ENCODE measurements at regions not wholly inside any gene's neighbourhood (a gene's known extent, or its start where the extent isn't known, plus 50 kb on each side); places are given as distances from the start of the nearest gene placed in this dataset.
A peak's percentile ranks its signal among the peaks of the same experiment; 100 is the strongest.

DNA sequence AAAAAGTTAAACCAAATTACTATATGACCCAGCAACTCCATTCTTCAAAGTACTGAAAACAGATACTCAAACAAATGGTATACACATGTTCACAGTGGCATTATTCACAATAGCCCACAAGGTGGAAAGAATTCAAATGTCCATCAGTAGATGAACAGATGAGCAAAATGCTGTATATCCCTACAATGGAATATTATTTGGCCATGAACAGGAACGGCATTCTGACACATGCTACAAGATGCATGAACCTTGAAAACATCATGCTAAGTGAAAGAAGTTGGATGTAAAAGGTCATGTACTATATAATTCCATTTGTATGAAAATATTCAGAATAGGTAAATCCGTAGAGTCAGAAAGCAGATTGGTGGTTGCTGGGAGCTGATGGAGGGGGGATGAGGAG is 73.5 kb upstream of the XYLT1 start:
- Histone ChIP-seq H4K91ac (ENCODE audit: low read depth, low read length, poor library complexity) (no peak overlapping the region), H2AK5ac (ENCODE audit: low read depth, low read length) (no peak overlapping the region), H2BK15ac (ENCODE audit: low read length) (no peak overlapping the region), H3K18ac (ENCODE audit: low read length) (no peak overlapping the region), H2BK120ac (ENCODE audit: low read depth, low read length) (no peak overlapping the region), H3K4me1 (ENCODE audit: control insufficient read depth in 2 of 2, insufficient read depth in 1 of 2, low read depth in 1 of 2, low read length in 2 of 2) (no peaks in the 10 kb centered on the region), H3K4me2 (ENCODE audit: insufficient read depth, low read length, poor library complexity, severe bottlenecking) (no peak overlapping the region), H3K14ac (ENCODE audit: low read length) (no peak overlapping the region), H3K4ac (ENCODE audit: low read length) (no peak overlapping the region), H3K4me3 (ENCODE audit: low read length in 2 of 2) (no peak overlapping the region), H3K36me3 (replicated peaks in 1 of 2; ENCODE audit: control insufficient read depth in 2 of 2, insufficient read depth in 2 of 2, low read length in 2 of 2) (no peaks in the 10 kb centered on the region), H3K9ac (ENCODE audit: low read depth, low read length, poor library complexity) (no peak overlapping the region), H2BK12ac (ENCODE audit: low read length) (no peak overlapping the region), H3K9me3 (replicated peaks in 1 of 2; ENCODE audit: control insufficient read depth in 2 of 2, insufficient read depth in 1 of 2, low read depth in 1 of 2, low read length in 2 of 2) (no peaks in the 10 kb centered on the region), H2AFZ (ENCODE audit: low read length) (no peak overlapping the region), H4K8ac (ENCODE audit: low read depth, low read length) (no peak overlapping the region), H3K27me3 (ENCODE audit: control insufficient read depth in 3 of 3, insufficient read depth in 3 of 3, low read depth in 1 of 3, low read length in 3 of 3) (no peaks in the 10 kb centered on the region), H3K23ac (ENCODE audit: low read depth, low read length, poor library complexity) (no peak overlapping the region), H3K79me1 (ENCODE audit: low read depth, low read length) (no peaks in the 10 kb centered on the region), H3K27ac (replicated peaks; ENCODE audit: low read length) (no peak overlapping the region), H2BK5ac (ENCODE audit: low read length) (no peak overlapping the region)
- no CpG with 5 or more reads among the region's 2 CpGs for WGBS, 2 donors (ENCODE audit: extremely low coverage in 2 of 2, insufficient read length in 2 of 2, insufficient replicate concordance in 1 of 2)
- DNase-seq (ENCODE audit: low spot score), result no peak

- Histone ChIP-seq H2BK12ac (ENCODE audit: low read length) (no peak overlapping the region), H4K91ac (ENCODE audit: low read depth, low read length, poor library complexity) (no peak overlapping the region), H2AFZ (ENCODE audit: low read length) (no peak overlapping the region), H3K9me3 (replicated peaks in 1 of 2; ENCODE audit: control insufficient read depth in 2 of 2, insufficient read depth in 1 of 2, low read depth in 1 of 2, low read length in 2 of 2) (no peaks in the 10 kb centered on the region), H4K8ac (ENCODE audit: low read depth, low read length) (no peak overlapping the region), H3K18ac (ENCODE audit: low read length) (no peak overlapping the region), H3K4ac (ENCODE audit: low read length) (no peak overlapping the region), H3K14ac (ENCODE audit: low read length) (no peak overlapping the region), H3K36me3 (replicated peaks in 1 of 2; ENCODE audit: control insufficient read depth in 2 of 2, insufficient read depth in 2 of 2, low read length in 2 of 2) (no peaks in the 10 kb centered on the region), H2BK5ac (ENCODE audit: low read length) (no peak overlapping the region), H3K79me1 (ENCODE audit: low read depth, low read length) (no peaks in the 10 kb centered on the region), H2BK120ac (ENCODE audit: low read depth, low read length) (no peak overlapping the region), H2BK15ac (ENCODE audit: low read length) (no peak overlapping the region), H3K4me2 (ENCODE audit: insufficient read depth, low read length, poor library complexity, severe bottlenecking) (no peak overlapping the region), H3K27me3 (ENCODE audit: control insufficient read depth in 3 of 3, insufficient read depth in 3 of 3, low read depth in 1 of 3, low read length in 3 of 3) (no peaks in the 10 kb centered on the region), H3K9ac (ENCODE audit: low read depth, low read length, poor library complexity) (no peak overlapping the region), H3K27ac (replicated peaks; ENCODE audit: low read length) (no peak overlapping the region), H3K4me1 (ENCODE audit: control insufficient read depth in 2 of 2, insufficient read depth in 1 of 2, low read depth in 1 of 2, low read length in 2 of 2) (no peaks in the 10 kb centered on the region), H2AK5ac (ENCODE audit: low read depth, low read length) (no peak overlapping the region), H3K23ac (ENCODE audit: low read depth, low read length, poor library complexity) (no peak overlapping the region), H3K4me3 (ENCODE audit: low read length in 2 of 2) (no peak overlapping the region)
- WGBS, 2 donors (ENCODE audit: extremely low coverage in 2 of 2, insufficient read length in 2 of 2, insufficient replicate concordance in 1 of 2), result no CpG with 5 or more reads among the region's 2 CpGs
- no peak for DNase-seq (ENCODE audit: low spot score)
Measured at GRCh38 chr16:17543073-17543472, 72.3 kb upstream of the XYLT1 start.

DNA sequence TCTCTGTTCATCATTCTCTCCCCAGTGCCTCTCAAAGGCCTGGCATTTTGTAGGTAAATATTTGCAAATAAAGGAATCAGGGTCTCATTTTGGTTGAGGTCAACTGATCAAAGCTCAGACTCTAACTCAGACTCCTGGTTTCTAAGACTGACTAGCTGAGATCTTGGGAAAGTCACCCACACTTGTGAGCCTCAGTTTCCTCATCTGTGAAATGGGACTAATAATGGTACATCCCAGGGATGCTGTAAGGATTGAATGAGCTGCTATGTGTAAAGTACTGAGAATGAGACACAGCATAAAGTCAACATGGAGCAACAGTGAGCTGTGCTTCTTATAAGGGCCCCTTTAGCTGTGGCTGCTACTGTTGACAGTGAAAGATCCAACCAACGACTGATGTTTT is 70.6 kb upstream of the XYLT1 start:
- no peaks in the 10 kb centered on the region for H3K27me3 ChIP-seq (ENCODE audit: control insufficient read depth in 3 of 3, insufficient read depth in 3 of 3, low read depth in 1 of 3, low read length in 3 of 3)
- no peak overlapping the region for H3K23ac ChIP-seq (ENCODE audit: low read depth, low read length, poor library complexity)
- DNase-seq (ENCODE audit: low spot score), result no peak
- no peak overlapping the region for H2BK5ac ChIP-seq (ENCODE audit: low read length)
- H3K14ac ChIP-seq (ENCODE audit: low read length), result no peak overlapping the region
- no peak overlapping the region for H3K4ac ChIP-seq (ENCODE audit: low read length)
- H2AK5ac ChIP-seq (ENCODE audit: low read depth, low read length), result no peak overlapping the region
- no peak overlapping the region for H3K18ac ChIP-seq (ENCODE audit: low read length)
- no peak overlapping the region for H4K91ac ChIP-seq (ENCODE audit: low read depth, low read length, poor library complexity)
- H3K9ac ChIP-seq (ENCODE audit: low read depth, low read length, poor library complexity), result no peak overlapping the region
- no peak overlapping the region for H2AFZ ChIP-seq (ENCODE audit: low read length)
- no peak overlapping the region for H2BK15ac ChIP-seq (ENCODE audit: low read length)
- no peak overlapping the region for H3K4me3 ChIP-seq (ENCODE audit: low read length in 2 of 2)
- no peaks in the 10 kb centered on the region for H3K36me3 ChIP-seq (replicated peaks in 1 of 2; ENCODE audit: control insufficient read depth in 2 of 2, insufficient read depth in 2 of 2, low read length in 2 of 2)
- no peaks in the 10 kb centered on the region for H3K79me1 ChIP-seq (ENCODE audit: low read depth, low read length)
- no peaks in the 10 kb centered on the region for H3K9me3 ChIP-seq (replicated peaks in 1 of 2; ENCODE audit: control insufficient read depth in 2 of 2, insufficient read depth in 1 of 2, low read depth in 1 of 2, low read length in 2 of 2)
- no peak overlapping the region for H2BK120ac ChIP-seq (ENCODE audit: low read depth, low read length)
- no peak overlapping the region for H3K4me2 ChIP-seq (ENCODE audit: insufficient read depth, low read length, poor library complexity, severe bottlenecking)
- H4K8ac ChIP-seq (ENCODE audit: low read depth, low read length), result no peak overlapping the region
- H3K27ac ChIP-seq (replicated peaks; ENCODE audit: low read length), result no peak overlapping the region
- H2BK12ac ChIP-seq (ENCODE audit: low read length), result no peak overlapping the region
- no peaks in the 10 kb centered on the region for H3K4me1 ChIP-seq (ENCODE audit: control insufficient read depth in 2 of 2, insufficient read depth in 1 of 2, low read depth in 1 of 2, low read length in 2 of 2)
- no CpG with 5 or more reads among the region's 1 CpG for WGBS, 2 donors (ENCODE audit: extremely low coverage in 2 of 2, insufficient read length in 2 of 2, insufficient replicate concordance in 1 of 2)

GRCh38 chr16:17538927-17539326 is 68.2 kb upstream of the XYLT1 start:
- H3K4me1 ChIP-seq (ENCODE audit: control insufficient read depth in 2 of 2, insufficient read depth in 1 of 2, low read depth in 1 of 2, low read length in 2 of 2), result no peaks in the 10 kb centered on the region
- DNase-seq (ENCODE audit: low spot score), result no peak
- no peaks in the 10 kb centered on the region for H3K79me1 ChIP-seq (ENCODE audit: low read depth, low read length)
- H3K14ac ChIP-seq (ENCODE audit: low read length), result no peak overlapping the region
- H2AFZ ChIP-seq (ENCODE audit: low read length), result no peak overlapping the region
- no peak overlapping the region for H3K9ac ChIP-seq (ENCODE audit: low read depth, low read length, poor library complexity)
- no peak overlapping the region for H3K4me3 ChIP-seq (ENCODE audit: low read length in 2 of 2)
- H3K9me3 ChIP-seq (replicated peaks in 1 of 2; ENCODE audit: control insufficient read depth in 2 of 2, insufficient read depth in 1 of 2, low read depth in 1 of 2, low read length in 2 of 2), result no peaks in the 10 kb centered on the region
- WGBS, 2 donors (ENCODE audit: extremely low coverage in 2 of 2, insufficient read length in 2 of 2, insufficient replicate concordance in 1 of 2), result no CpG with 5 or more reads among the region's 11 CpGs
- no peak overlapping the region for H2BK5ac ChIP-seq (ENCODE audit: low read length)
- H2BK120ac ChIP-seq (ENCODE audit: low read depth, low read length), result no peak overlapping the region
- no peaks in the 10 kb centered on the region for H3K27me3 ChIP-seq (ENCODE audit: control insufficient read depth in 3 of 3, insufficient read depth in 3 of 3, low read depth in 1 of 3, low read length in 3 of 3)
- H2BK15ac ChIP-seq (ENCODE audit: low read length), result no peak overlapping the region
- H3K27ac ChIP-seq (replicated peaks; ENCODE audit: low read length), result no peak overlapping the region
- H4K8ac ChIP-seq (ENCODE audit: low read depth, low read length), result no peak overlapping the region
- no peaks in the 10 kb centered on the region for H3K36me3 ChIP-seq (replicated peaks in 1 of 2; ENCODE audit: control insufficient read depth in 2 of 2, insufficient read depth in 2 of 2, low read length in 2 of 2)
- H2AK5ac ChIP-seq (ENCODE audit: low read depth, low read length), result no peak overlapping the region
- no peak overlapping the region for H3K4ac ChIP-seq (ENCODE audit: low read length)
- no peak overlapping the region for H4K91ac ChIP-seq (ENCODE audit: low read depth, low read length, poor library complexity)
- no peak overlapping the region for H3K4me2 ChIP-seq (ENCODE audit: insufficient read depth, low read length, poor library complexity, severe bottlenecking)
- H3K18ac ChIP-seq (ENCODE audit: low read length), result peak overlapping the region; percentile 46
- no peak overlapping the region for H3K23ac ChIP-seq (ENCODE audit: low read depth, low read length, poor library complexity)
- H2BK12ac ChIP-seq (ENCODE audit: low read length), result no peak overlapping the region

All from neuronal stem cell (in vitro differentiated cells).